Spleen (tissue), 11 donors: ENCODE measurements at regions not wholly inside any gene's neighbourhood (a gene's known extent, or its start where the extent isn't known, plus 50 kb on each side); places are given as distances from the start of the nearest gene placed in this dataset.
A peak's percentile ranks its signal among the peaks of the same experiment; 100 is the strongest.

Experiments
- DNase-seq: peaks from one replicate; pipeline ENCODE4 v3.0.0-alpha.2; 2020
- H3K27ac ChIP-seq, 8 donors: fragments of 200-600 bp; sonication (generic) in 7 of 8; 1 replicate in 4 of 8; 2 replicates in 4 of 8; pipeline versions ENCODE4 v1.5.0 to v1.8.0; 2016 to 2021; ENCODE audit warnings: inconsistent platforms in 4 of 8, mild to moderate bottlenecking in 4 of 8, moderate library complexity in 1 of 8
- H3K27me3 ChIP-seq, 7 donors: fragments of 200-600 bp; sonication (generic) in 6 of 7; replicated peaks in 1 of 7; 1 replicate in 4 of 7; 2 replicates in 3 of 7; pipeline versions ENCODE4 v1.5.0 to v1.8.0; 2016 to 2021; ENCODE audit warnings: inconsistent platforms in 3 of 7, mild to moderate bottlenecking in 1 of 7
- H3K36me3 ChIP-seq, 6 donors: fragments of 200-600 bp; sonication (generic) in 5 of 6; 1 replicate in 4 of 6; 2 replicates in 2 of 6; pipeline versions ENCODE4 v1.5.0 to v1.8.0; 2016 to 2021; ENCODE audit warnings: inconsistent platforms in 2 of 6
- H3K4me1 ChIP-seq, 6 donors: fragments of 200-600 bp; sonication (generic) in 5 of 6; 1 replicate in 3 of 6; 2 replicates in 3 of 6; pipeline versions ENCODE4 v1.5.0 to v1.8.0; 2016 to 2021; ENCODE audit warnings: inconsistent platforms in 3 of 6
- H3K4me3 ChIP-seq, 8 donors: fragments of 200-600 bp; sonication (generic) in 7 of 8; 1 replicate in 4 of 8; 2 replicates in 4 of 8; pipeline versions ENCODE4 v1.5.0 to v1.8.0; 2016 to 2021; ENCODE audit warnings: inconsistent platforms in 4 of 8, mild to moderate bottlenecking in 4 of 8, moderate library complexity in 2 of 8
- H3K9me3 ChIP-seq, 8 donors: fragments of 200-600 bp; sonication (generic) in 7 of 8; 1 replicate in 4 of 8; 2 replicates in 4 of 8; pipeline versions ENCODE4 v1.5.0 to v1.8.0; 2016 to 2021; ENCODE audit warnings: inconsistent platforms in 4 of 8
- CTCF ChIP-seq, 11 experiments: fragments of 200-600 bp in 7 of 11; fragments of 450-650 bp in 4 of 11; sonication (generic) in 4 of 11; IDR thresholded peaks in 8 of 11; conservative IDR thresholded peaks in 3 of 11; 1 replicate in 7 of 11; 2 replicates in 4 of 11; pipeline versions ENCODE4 v1.4.0 to v1.8.0; 2016 to 2021; ENCODE audit warnings: antibody characterized with exemption in 11 of 11, inconsistent platforms in 4 of 11, mild to moderate bottlenecking in 1 of 11
- POLR2A ChIP-seq, 3 donors: fragments of 450-650 bp; IDR thresholded peaks; one replicate each; pipeline ENCODE4 v1.5.1; 2017; ENCODE audit warnings: antibody characterized with exemption in 3 of 3, mild to moderate bottlenecking in 1 of 3
- POLR2AphosphoS5 ChIP-seq, 3 donors: sonication (generic); formaldehyde crosslinking; IDR thresholded peaks; one replicate each; pipeline ENCODE4 v1.5.1; 2017; ENCODE audit warnings: antibody characterized with exemption in 3 of 3
- WGBS, 5 donors: extraction: QIAGEN DNeasy Blood & Tissue Kit in 3 of 5; methylation state at CpG; one replicate each; pipeline versions ENCODE4 v1.1.5 to v1.1.7; 2013 to 2018; 5-methylcytosine and 5-hydroxymethylcytosine counted together
- intact Hi-C: fragments of 100-400 bp; cut with DNase I; formaldehyde crosslinking; loops from one replicate; pipeline ENCODE4 v1.15.0; 2023; ENCODE audit warnings: low total_unique reads
- donor health status: healthy with polysubstance abuse.
- donor health status: DM: no; HTN: no; CAD: no; lungs with moderate emphysema.
- donor health status: DM: no; HTN: no; CAD: no.
- donor health status: Bipolar disorder and iron deficiency.
- donor health status: healthy.
- donor health status: DM: no; HTN: no; CAD: no.
- donor health status: DM: yes; HTN: yes; CAD: no.

- WGBS, 5 donors: 64 to 75% (median 68%) methylated on average over 19 of the region's 19 CpGs
- Histone ChIP-seq H3K9me3 (peaks cover 0 to 13% (median 0%) of the 10 kb centered on the region in 8 donors), H3K4me3 (no peak overlapping the region), H3K36me3 (no peaks in the 10 kb centered on the region), H3K27me3 (peaks cover 0 to 50% (median 0%) of the 10 kb centered on the region in 7 donors), H3K27ac (no peak overlapping the region), H3K4me1 (no peaks in the 10 kb centered on the region)
- intact Hi-C loops: no loop called here
- peak; percentile 51 for DNase-seq
- no peak for TF ChIP-seq CTCF (IDR thresholded peaks at IDR 0.05 in 8 of 11, conservative IDR thresholded peaks at IDR 0.05 in 3 of 11)
- no peak for TF ChIP-seq POLR2A (IDR thresholded peaks at IDR 0.05)
- TF ChIP-seq POLR2AphosphoS5 (IDR thresholded peaks at IDR 0.05): no peak
Measured at GRCh38 chr11:119782006-119782738, 53.2 kb upstream of the NECTIN1 start.

- Histone ChIP-seq H3K4me1 (no peaks in the 10 kb centered on the region), H3K36me3 (no peaks in the 10 kb centered on the region), H3K9me3 (peaks cover 0 to 13% (median 0%) of the 10 kb centered on the region in 8 donors), H3K4me3 (no peak overlapping the region), H3K27me3 (peaks cover 0 to 45% (median 0%) of the 10 kb centered on the region in 7 donors), H3K27ac (no peak overlapping the region)
- WGBS, 5 donors: 49 to 78% (median 62%) methylated on average over 2 of the region's 2 CpGs
- TF ChIP-seq CTCF (IDR thresholded peaks at IDR 0.05 in 8 of 11, conservative IDR thresholded peaks at IDR 0.05 in 3 of 11): no peak
- no peak for TF ChIP-seq POLR2A (IDR thresholded peaks at IDR 0.05)
- TF ChIP-seq POLR2AphosphoS5 (IDR thresholded peaks at IDR 0.05): no peak
- intact Hi-C loops: no loop called here
- DNase-seq: peak; percentile 21
Measured at GRCh38 chr11:119780222-119780953, 51.4 kb upstream of the NECTIN1 start.

GRCh38 chr11:119779195-119780071 is 50.4 kb upstream of the NECTIN1 start:
- no peak overlapping the region for H3K27ac ChIP-seq

More at GRCh38 chr11:119779195-119780071, 50.4 kb upstream of the NECTIN1 start:
- H3K4me3 ChIP-seq: no peak overlapping the region
- intact Hi-C loops: no loop called here
- peaks cover 0 to 10% (median 0%) of the 10 kb centered on the region in 8 donors for H3K9me3 ChIP-seq
- no peaks in the 10 kb centered on the region for H3K36me3 ChIP-seq
- H3K4me1 ChIP-seq: no peaks in the 10 kb centered on the region
- peaks cover 0 to 45% (median 0%) of the 10 kb centered on the region in 7 donors for H3K27me3 ChIP-seq
- TF ChIP-seq CTCF (IDR thresholded peaks at IDR 0.05 in 8 of 11, conservative IDR thresholded peaks at IDR 0.05 in 3 of 11): no peak
- TF ChIP-seq POLR2A (IDR thresholded peaks at IDR 0.05): no peak
- no peak for TF ChIP-seq POLR2AphosphoS5 (IDR thresholded peaks at IDR 0.05)
- DNase-seq: peak; percentile 55
- 51 to 72% (median 63%) methylated on average over 3 to 22 of the region's 22 CpGs for WGBS, 5 donors
